NCI-H82 treated with DMSO at 0.1 percent for 48 hours (cell line): ENCODE measurements at regions not wholly inside any gene's neighbourhood (a gene's known extent, or its start where the extent isn't known, plus 50 kb on each side); places are given as distances from the start of the nearest gene placed in this dataset.
"Not testable (repeated sequence)": the region's sequence is repeated elsewhere in the genome, so short reads cannot be mapped to it uniquely, and the experiment has no call there.

ENCODE experiments used
- DNase-seq: peaks from one replicate; lab custom pipeline; 2025; ENCODE audit not compliant: unreplicated experiment; lab: John Stamatoyannopoulos, UW

GRCh38 chr3:106908181-106908938 is 468.9 kb upstream of the CCDC54 start:
- no peak for DNase-seq

- DNase-seq, result no peak
Observed at GRCh38 chr3:106913111-106913698, 464.0 kb upstream of the CCDC54 start.

GRCh38 chr3:106913966-106914365 is 463.3 kb upstream of the CCDC54 start:
- no peak for DNase-seq

- no peak for DNase-seq
Observed at GRCh38 chr3:106920609-106921008, 456.6 kb upstream of the CCDC54 start.

GRCh38 chr3:106929081-106929480 is 448.2 kb upstream of the CCDC54 start:
- DNase-seq, result no peak

- DNase-seq, result peak; percentile 52
Observed at GRCh38 chr3:106930086-106930485, 447.2 kb upstream of the CCDC54 start.

GRCh38 chr3:106931904-106932303 is 445.3 kb upstream of the CCDC54 start:
- no peak for DNase-seq

- DNase-seq, result no peak
Observed at GRCh38 chr3:106936337-106936736, 440.9 kb upstream of the CCDC54 start.

GRCh38 chr3:106942051-106942450 is 435.2 kb upstream of the CCDC54 start:
- no peak for DNase-seq

- DNase-seq, result no peak
Observed at GRCh38 chr3:106943071-106943470, 434.2 kb upstream of the CCDC54 start.

- DNase-seq, result no peak
Observed at GRCh38 chr3:106945435-106945834, 431.8 kb upstream of the CCDC54 start.

- DNase-seq, result no peak
Observed at GRCh38 chr3:106946866-106947265, 430.4 kb upstream of the CCDC54 start.

- no peak for DNase-seq
Observed at GRCh38 chr3:106957029-106957428, 420.2 kb upstream of the CCDC54 start.

- no peak for DNase-seq
Observed at GRCh38 chr3:106962993-106963392, 414.2 kb upstream of the CCDC54 start.

GRCh38 chr3:106963442-106963841 is 413.8 kb upstream of the CCDC54 start:
- DNase-seq, result no peak

- DNase-seq, result no peak
Observed at GRCh38 chr3:106965307-106965706, 411.9 kb upstream of the CCDC54 start.

- DNase-seq, result no peak
Observed at GRCh38 chr3:106969596-106969995, 407.6 kb upstream of the CCDC54 start.

- no peak for DNase-seq
Observed at GRCh38 chr3:106981392-106981791, 395.8 kb upstream of the CCDC54 start.

- no peak for DNase-seq
Observed at GRCh38 chr3:106985721-106986120, 391.5 kb upstream of the CCDC54 start.

GRCh38 chr3:106998841-106999682 is 378.2 kb upstream of the CCDC54 start:
- DNase-seq, result not testable (repeated sequence)

GRCh38 chr3:107001635-107002034 is 375.6 kb upstream of the CCDC54 start:
- DNase-seq, result no peak

GRCh38 chr3:107005352-107005751 is 371.9 kb upstream of the CCDC54 start:
- not testable (repeated sequence) for DNase-seq
